HG03039 (cell line): ENCODE measurements at regions not wholly inside any gene's neighbourhood (a gene's known extent, or its start where the extent isn't known, plus 50 kb on each side); places are given as distances from the start of the nearest gene placed in this dataset.
"Not testable (repeated sequence)": the region's sequence is repeated elsewhere in the genome, so short reads cannot be mapped to it uniquely, and the experiment has no call there.

Experiments used
- ATAC-seq: cut with Tn5 transposase; IDR thresholded peaks from one replicate; pipeline ENCODE4 v1.9.1; 2021; ENCODE audit warnings: mild to moderate bottlenecking, moderate library complexity; ENCODE audit not compliant: unreplicated experiment

GRCh38 chr13:22776394-22777186 lies 404.2 kb upstream of the SGCG start:
- no peak for ATAC-seq

- no peak for ATAC-seq
Observed at GRCh38 chr13:22777207-22777606, 403.6 kb upstream of the SGCG start.

GRCh38 chr13:22789027-22789593 lies 391.7 kb upstream of the SGCG start:
- no peak for ATAC-seq

DNA sequence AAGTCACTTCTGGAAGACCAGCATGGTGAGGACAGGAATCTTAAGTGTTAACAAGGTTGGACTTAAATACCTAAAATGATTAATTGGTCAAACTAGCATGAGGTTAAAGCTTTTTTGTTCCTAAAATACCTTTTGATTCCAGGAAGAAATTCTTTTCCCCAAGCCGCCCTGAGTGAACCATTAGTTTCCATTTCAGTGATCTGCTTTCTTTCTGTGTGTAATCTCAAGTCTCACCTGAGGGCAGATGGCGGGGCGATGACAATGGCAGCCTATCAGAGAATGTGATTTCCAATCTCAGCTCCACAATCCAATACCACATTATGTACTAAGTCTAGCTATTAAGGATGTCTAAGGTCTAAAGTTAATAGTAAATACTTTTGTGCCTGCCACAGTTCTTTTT lies 390.9 kb upstream of the SGCG start:
- no peak for ATAC-seq

- no peak for ATAC-seq
Observed at GRCh38 chr13:22793598-22794134, 387.1 kb upstream of the SGCG start.

- ATAC-seq = no peak
Observed at GRCh38 chr13:22800526-22801401, 380.0 kb upstream of the SGCG start.

DNA sequence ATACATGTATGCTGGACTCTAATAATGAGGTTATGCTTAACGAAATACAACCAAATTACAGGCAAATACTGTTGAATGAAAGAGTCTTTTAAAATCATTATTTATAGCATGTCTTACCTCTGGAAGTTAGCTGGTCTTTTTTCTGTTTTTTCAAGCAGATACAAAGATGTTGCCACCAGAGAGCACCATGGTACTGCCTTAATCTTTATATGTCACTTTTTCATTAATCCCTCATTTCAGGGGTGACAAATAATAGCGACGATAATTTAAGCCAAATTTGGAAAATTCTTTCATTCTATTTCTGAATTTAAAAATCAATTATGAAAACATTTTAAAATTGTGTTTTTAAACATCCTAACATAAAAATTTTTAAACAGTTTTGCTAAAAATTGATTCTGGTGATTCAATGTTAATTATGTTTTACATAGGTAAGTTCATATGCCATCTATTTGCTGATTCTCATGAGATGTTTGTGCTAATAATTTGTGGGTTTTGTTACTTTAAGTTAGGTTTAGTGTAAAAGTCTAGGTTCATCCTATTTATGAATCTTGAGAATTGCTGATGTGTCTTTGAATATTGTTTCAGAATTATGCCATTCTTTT lies 379.3 kb upstream of the SGCG start:
- ATAC-seq = no peak

- ATAC-seq = no peak
Observed at GRCh38 chr13:22812793-22813192, 368.0 kb upstream of the SGCG start.

GRCh38 chr13:22813531-22814377 lies 367.0 kb upstream of the SGCG start:
- ATAC-seq = not testable (repeated sequence)

- not testable (repeated sequence) for ATAC-seq
Observed at GRCh38 chr13:22814433-22814832, 366.3 kb upstream of the SGCG start.

DNA sequence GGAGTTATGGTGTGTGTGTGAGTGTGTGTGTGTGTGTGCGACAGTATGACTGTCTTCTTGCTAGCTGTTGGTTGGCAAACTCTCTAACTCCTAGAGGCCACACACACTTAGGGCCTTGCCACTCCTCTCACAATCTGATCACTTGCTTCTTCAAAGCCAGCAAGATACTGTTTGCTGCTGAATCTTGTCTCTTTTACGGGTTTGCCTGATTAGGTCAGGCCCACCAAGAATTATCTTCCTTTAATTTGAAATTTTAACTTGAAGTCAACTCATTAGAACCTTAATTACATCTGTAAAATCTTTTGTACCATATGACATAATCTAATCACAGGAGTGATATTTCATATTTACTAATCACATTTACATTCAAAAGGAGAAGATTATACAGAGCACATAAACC lies 359.2 kb upstream of the SGCG start:
- ATAC-seq = no peak

GRCh38 chr13:22825186-22825585 lies 355.6 kb upstream of the SGCG start:
- no peak for ATAC-seq

GRCh38 chr13:22828081-22828480 lies 352.7 kb upstream of the SGCG start:
- no peak for ATAC-seq

DNA sequence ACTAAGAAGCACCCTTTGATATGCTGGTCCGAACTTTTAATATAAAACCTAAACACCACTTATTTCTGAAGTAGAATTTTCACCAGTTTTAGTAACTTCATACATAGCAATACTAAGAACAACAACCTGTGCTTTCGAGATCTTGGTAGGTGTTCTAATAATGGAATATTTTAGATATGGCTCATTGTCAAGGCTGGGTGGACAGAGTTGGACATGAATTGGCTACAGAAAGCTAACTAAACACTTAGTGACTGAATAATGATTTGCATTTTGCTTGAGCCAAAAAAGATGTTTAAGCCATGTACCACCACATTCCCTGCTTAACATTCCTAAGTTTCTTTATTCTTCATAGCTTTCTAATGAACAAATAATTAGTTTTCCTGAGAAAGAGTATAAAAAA lies 344.3 kb upstream of the SGCG start:
- ATAC-seq = no peak

- no peak for ATAC-seq
Observed at GRCh38 chr13:22837980-22838647, 342.7 kb upstream of the SGCG start.

GRCh38 chr13:22839603-22840530 lies 340.9 kb upstream of the SGCG start:
- no peak for ATAC-seq

DNA sequence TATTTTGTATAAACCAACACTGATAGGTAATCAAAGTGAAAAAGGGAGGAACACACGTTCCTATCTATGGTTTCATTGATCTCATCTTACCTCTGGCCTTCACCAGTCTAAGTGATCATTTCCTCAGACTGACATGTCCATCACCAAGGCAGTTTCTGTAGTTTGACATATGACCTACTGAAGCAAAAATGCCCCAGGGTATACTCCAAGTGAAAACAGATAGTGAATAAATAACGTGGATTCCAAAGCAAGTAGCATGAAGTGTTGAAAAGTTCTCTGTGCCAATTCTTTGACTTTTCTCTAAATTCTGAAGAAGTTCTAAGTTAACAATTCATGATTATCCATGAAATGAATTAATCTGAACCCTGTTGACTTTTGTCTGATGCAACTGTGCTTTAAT lies 334.2 kb upstream of the SGCG start:
- ATAC-seq = no peak

DNA sequence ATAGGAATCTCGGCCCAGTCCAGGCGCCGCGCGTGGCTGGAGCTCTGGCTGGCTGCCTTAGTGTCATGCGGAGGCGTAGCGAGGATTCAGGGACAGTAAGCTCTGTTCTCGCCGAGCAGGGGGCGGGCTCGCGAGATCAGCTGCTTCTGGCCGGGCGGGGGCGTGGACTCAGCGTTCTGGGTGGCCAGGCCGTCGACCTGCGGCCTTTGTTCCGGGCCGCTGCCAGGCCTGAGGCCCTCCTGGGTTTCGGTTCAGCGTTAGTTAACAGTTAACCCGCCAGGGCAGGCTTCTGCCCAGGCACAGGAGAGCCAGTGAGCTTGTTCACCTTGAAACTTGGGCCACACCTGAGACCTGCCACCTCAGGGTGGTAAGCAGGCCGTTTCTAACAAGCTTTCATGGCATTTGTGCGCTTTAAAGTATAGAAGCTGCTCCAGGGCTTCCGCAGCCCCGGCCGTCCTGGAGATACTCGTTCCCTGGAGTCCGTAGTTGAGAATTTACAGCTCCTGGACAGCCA lies 332.2 kb upstream of the SGCG start:
- ATAC-seq = no peak
